SK-N-SH treated with all-trans-retinoic acid at 6 μM for 48 hours (cell line): ENCODE measurements at regions not wholly inside any gene's neighbourhood (a gene's known extent, or its start where the extent isn't known, plus 50 kb on each side); places are given as distances from the start of the nearest gene placed in this dataset.
"Not testable (repeated sequence)": the region's sequence is repeated elsewhere in the genome, so short reads cannot be mapped to it uniquely, and the experiment has no call there.

Source experiments
- ATAC-seq: fragments of 200-7000 bp; cut with Tn5 transposase; 3 replicates; pipeline ENCODE4 v1.9.1; 2020; ENCODE audit warnings: mild to moderate bottlenecking, moderate library complexity
- ARNTL ChIP-seq: fragments of 450-650 bp; formaldehyde crosslinking; IDR thresholded peaks from 2 replicates; pipeline ENCODE4 v1.5.0; 2020; ENCODE audit warnings: low read depth, mild to moderate bottlenecking, moderate library complexity, borderline replicate concordance
- BACH2 ChIP-seq: fragments of 250-450 bp; sonication (Bioruptor Pico); IDR thresholded peaks from 2 replicates; pipeline ENCODE4 v1.9.0; 2021; ENCODE audit warnings: mild to moderate bottlenecking, borderline replicate concordance
- CREB5 ChIP-seq: fragments of 250-450 bp; sonication (Bioruptor Pico); IDR thresholded peaks from 2 replicates; pipeline ENCODE4 v1.5.1; 2020; ENCODE audit warnings: low read depth, mild to moderate bottlenecking, moderate library complexity
- ESRRG ChIP-seq: fragments of 250-450 bp; sonication (Bioruptor Pico); IDR thresholded peaks from 2 replicates; pipeline ENCODE4 v1.6.1; 2021; ENCODE audit warnings: mild to moderate bottlenecking
- GLIS3 ChIP-seq: fragments of 250-450 bp; sonication (Bioruptor Pico); IDR thresholded peaks from 2 replicates; pipeline ENCODE4 v1.5.0; 2020; ENCODE audit warnings: mild to moderate bottlenecking, moderate library complexity
- ISL1 ChIP-seq: fragments of 250-450 bp; sonication (Bioruptor Pico); IDR thresholded peaks from 2 replicates; pipeline ENCODE4 v2.1.2; 2022; ENCODE audit warnings: mild to moderate bottlenecking, moderate library complexity
- OSR1 ChIP-seq: fragments of 250-450 bp; sonication (Bioruptor Pico); IDR thresholded peaks from 2 replicates; pipeline ENCODE4 v1.8.0; 2022; ENCODE audit warnings: moderate library complexity, mild to moderate bottlenecking, inconsistent platforms
- PATZ1 ChIP-seq: fragments of 250-450 bp; sonication (Bioruptor Pico); IDR thresholded peaks from 2 replicates; pipeline ENCODE4 v1.8.0; 2020; ENCODE audit warnings: mild to moderate bottlenecking, moderate library complexity, borderline replicate concordance
- POU6F1 ChIP-seq: fragments of 250-450 bp; sonication (Bioruptor Pico); IDR thresholded peaks from 2 replicates; pipeline ENCODE4 v1.8.0; 2021; ENCODE audit warnings: low read depth, mild to moderate bottlenecking, moderate library complexity, borderline replicate concordance
- PPARA ChIP-seq: fragments of 250-450 bp; sonication (Bioruptor Pico); IDR thresholded peaks from 2 replicates; pipeline ENCODE4 v1.5.0; 2020; ENCODE audit warnings: mild to moderate bottlenecking, borderline replicate concordance
- RARB ChIP-seq: fragments of 250-450 bp; sonication (Bioruptor Pico); IDR thresholded peaks from 2 replicates; pipeline ENCODE4 v1.8.0; 2021; ENCODE audit warnings: mild to moderate bottlenecking, moderate library complexity
- SNAI2 ChIP-seq: fragments of 250-450 bp; sonication (Bioruptor Pico); IDR thresholded peaks from 2 replicates; pipeline ENCODE4 v1.5.0; 2020; ENCODE audit warnings: mild to moderate bottlenecking, moderate library complexity
- TCF4 ChIP-seq: fragments of 250-450 bp; sonication (Bioruptor Pico); IDR thresholded peaks from 2 replicates; pipeline ENCODE4 v1.8.0; 2021; ENCODE audit warnings: mild to moderate bottlenecking, moderate library complexity, borderline replicate concordance
- TOX ChIP-seq: fragments of 250-450 bp; sonication (Bioruptor Pico); IDR thresholded peaks from 2 replicates; pipeline ENCODE4 v1.8.0; 2021; ENCODE audit warnings: mild to moderate bottlenecking, moderate library complexity, borderline replicate concordance
- TSHZ2 ChIP-seq: fragments of 250-450 bp; sonication (Bioruptor Pico); IDR thresholded peaks from 2 replicates; pipeline ENCODE4 v1.5.0; 2020; ENCODE audit warnings: mild to moderate bottlenecking, moderate library complexity
- ZC3H10 ChIP-seq: fragments of 250-450 bp; sonication (Bioruptor Pico); IDR thresholded peaks from 2 replicates; pipeline ENCODE4 v1.5.1; 2021; ENCODE audit warnings: mild to moderate bottlenecking, moderate library complexity
- ZFP3 ChIP-seq: fragments of 250-450 bp; sonication (Bioruptor Pico); IDR thresholded peaks from 2 replicates; pipeline ENCODE4 v1.5.0; 2020; ENCODE audit warnings: mild to moderate bottlenecking, moderate library complexity
- ZFP30 ChIP-seq: fragments of 450-650 bp; formaldehyde crosslinking; IDR thresholded peaks from 2 replicates; pipeline ENCODE4 v1.5.0; 2022; ENCODE audit warnings: mild to moderate bottlenecking, moderate library complexity
- ZNF565 ChIP-seq: fragments of 450-650 bp; formaldehyde crosslinking; conservative IDR thresholded peaks from 2 replicates; pipeline ENCODE4 v1.5.0; 2020; ENCODE audit warnings: low read depth, mild to moderate bottlenecking, moderate library complexity
- ZNF8 ChIP-seq: fragments of 450-650 bp; formaldehyde crosslinking; IDR thresholded peaks from 2 replicates; pipeline ENCODE4 v1.5.0; 2020; ENCODE audit warnings: mild to moderate bottlenecking, moderate library complexity

GRCh38 chr17:54372069-54372749, 528.4 kb upstream of the TOM1L1 start:
- TF ChIP-seq GLIS3 (CRISPR knock-in tag) = no peak
- no peak for TF ChIP-seq ZNF565
- TF ChIP-seq POU6F1 = no peak
- TF ChIP-seq RARB = no peak
- no peak for TF ChIP-seq PATZ1 (CRISPR knock-in tag)
- TF ChIP-seq ZC3H10 (CRISPR knock-in tag) = no peak
- no peak for TF ChIP-seq ZNF8
- TF ChIP-seq TOX = no peak
- TF ChIP-seq CREB5 (CRISPR knock-in tag) = no peak
- TF ChIP-seq TSHZ2 (CRISPR knock-in tag) = no peak
- no peak for TF ChIP-seq SNAI2 (CRISPR knock-in tag)
- TF ChIP-seq ISL1 (CRISPR knock-in tag) = no peak
- TF ChIP-seq ZFP3 = no peak
- TF ChIP-seq TCF4 (CRISPR knock-in tag) = no peak
- TF ChIP-seq BACH2 (CRISPR knock-in tag) = no peak
- no peak for TF ChIP-seq ARNTL (CRISPR knock-in tag)
- no peak for TF ChIP-seq ZFP30 (CRISPR knock-in tag)
- no peak for TF ChIP-seq ESRRG (CRISPR knock-in tag)
- ATAC-seq = no peak

- TF ChIP-seq ZC3H10 (CRISPR knock-in tag) (no peak), CREB5 (CRISPR knock-in tag) (no peak), PPARA (CRISPR knock-in tag) (no peak), TSHZ2 (CRISPR knock-in tag) (no peak), TCF4 (CRISPR knock-in tag) (no peak), BACH2 (CRISPR knock-in tag) (no peak), OSR1 (CRISPR knock-in tag) (no peak), PATZ1 (CRISPR knock-in tag) (no peak)
Measured at GRCh38 chr17:54373970-54374369, 526.7 kb upstream of the TOM1L1 start.

GRCh38 chr17:54376409-54376808, 524.2 kb upstream of the TOM1L1 start:
- ATAC-seq = not testable (repeated sequence)

More at GRCh38 chr17:54373970-54374369, 526.7 kb upstream of the TOM1L1 start:
- ATAC-seq = no peak
